Stimulated activated naive CD8-positive, alpha-beta T cell treated with anti-CD3 and anti-CD28 coated beads, Interleukin-15, Interleukin-2, amounts not matched to agents 100 U/mL and 50 U/mL, for 24 hours (primary cell): ENCODE measurements at regions not wholly inside any gene's neighbourhood (a gene's known extent, or its start where the extent isn't known, plus 50 kb on each side); places are given as distances from the start of the nearest gene placed in this dataset.
"Not testable (repeated sequence)": the region's sequence is repeated elsewhere in the genome, so short reads cannot be mapped to it uniquely, and the experiment has no call there.

Experiments
- ATAC-seq: fragments of 150-1000 bp; cut with Tn5 transposase; one replicate; pipeline ENCODE4 v1.10.0; 2021
- DNase-seq: peaks from one replicate; pipeline ENCODE4 v3.0.0; 2021

GRCh38 chr16:29310243-29310642 lies 96.3 kb downstream of the NPIPB11 start:
- not testable (repeated sequence) for ATAC-seq, DNase-seq

- not testable (repeated sequence) for DNase-seq, ATAC-seq
Measured at GRCh38 chr16:29309601-29310000, 96.9 kb downstream of the NPIPB11 start.

- DNase-seq (no peak), ATAC-seq (no peak)
Measured at GRCh38 chr16:29308644-29309546, 97.6 kb downstream of the NPIPB11 start.

- ATAC-seq = no peak
- no peak for DNase-seq
Measured at GRCh38 chr16:29307598-29308507, 98.7 kb downstream of the NPIPB11 start.

- DNase-seq (no peak), ATAC-seq (no peak)
Measured at GRCh38 chr16:29306943-29307597, 99.4 kb downstream of the NPIPB11 start.

GRCh38 chr16:29306201-29306600 lies 100.3 kb downstream of the NPIPB11 start:
- ATAC-seq = no peak
- no peak for DNase-seq

GRCh38 chr16:29305018-29305417 lies 101.5 kb downstream of the NPIPB11 start:
- not testable (repeated sequence) for DNase-seq, ATAC-seq

GRCh38 chr16:29304251-29304650 lies 102.3 kb downstream of the NPIPB11 start:
- DNase-seq (no peak), ATAC-seq (no peak)

- DNase-seq = no peak
- no peak for ATAC-seq
Measured at GRCh38 chr16:29303520-29303919, 103.0 kb downstream of the NPIPB11 start.

GRCh38 chr16:29302976-29303375 lies 103.5 kb downstream of the NPIPB11 start:
- DNase-seq = no peak
- ATAC-seq = no peak

- DNase-seq, ATAC-seq: not testable (repeated sequence)
Measured at GRCh38 chr16:29302433-29302832, 104.1 kb downstream of the NPIPB11 start.

- ATAC-seq, DNase-seq: not testable (repeated sequence)
Measured at GRCh38 chr16:29301662-29302285, 104.7 kb downstream of the NPIPB11 start.

GRCh38 chr16:29300541-29301535 lies 105.7 kb downstream of the NPIPB11 start:
- not testable (repeated sequence) for ATAC-seq, DNase-seq

- not testable (repeated sequence) for ATAC-seq, DNase-seq
Measured at GRCh38 chr16:29300030-29300491, 106.5 kb downstream of the NPIPB11 start.

- not testable (repeated sequence) for ATAC-seq, DNase-seq
Measured at GRCh38 chr16:29298997-29299396, 107.5 kb downstream of the NPIPB11 start.

GRCh38 chr16:29298307-29298706 lies 108.2 kb downstream of the NPIPB11 start:
- ATAC-seq, DNase-seq: not testable (repeated sequence)

GRCh38 chr16:29297809-29298177 lies 108.7 kb downstream of the NPIPB11 start:
- ATAC-seq, DNase-seq: not testable (repeated sequence)

- not testable (repeated sequence) for ATAC-seq
Measured at GRCh38 chr16:29297144-29297808, 109.2 kb downstream of the NPIPB11 start.

GRCh38 chr16:29296176-29296575 lies 110.3 kb downstream of the NPIPB11 start:
- DNase-seq, ATAC-seq: not testable (repeated sequence)

More at GRCh38 chr16:29297144-29297808, 109.2 kb downstream of the NPIPB11 start:
- not testable (repeated sequence) for DNase-seq
